H1 (cell line): ENCODE measurements at regions not wholly inside any gene's neighbourhood (a gene's known extent, or its start where the extent isn't known, plus 50 kb on each side); places are given as distances from the start of the nearest gene placed in this dataset.

Source experiments
- FOSL1 ChIP-seq: IDR thresholded peaks from 2 replicates; pipeline ENCODE4 v1.6.1; 2011; ENCODE audit warnings: mild to moderate bottlenecking, low read depth, low read length, moderate library complexity; ENCODE audit not compliant: insufficient read depth
- KDM1A ChIP-seq: fragments of 200-600, 300-600 bp; sonication (generic); IDR thresholded peaks from 2 replicates; pipeline ENCODE4 v1.7.1; 2016; ENCODE audit warnings: mild to moderate bottlenecking, low read length, borderline replicate concordance
- PHF8 ChIP-seq: fragments of 200-600 bp; sonication (generic); conservative IDR thresholded peaks from 2 replicates; pipeline ENCODE4 v1.7.1; 2012; ENCODE audit warnings: low read depth, mild to moderate bottlenecking, inconsistent platforms, low read length, moderate library complexity
- RFX5 ChIP-seq: IDR thresholded peaks from 2 replicates; pipeline ENCODE4 v1.6.1; 2011; ENCODE audit warnings: low read depth, low read length, improper control_type of control experiment, borderline replicate concordance
- SIN3A ChIP-seq, 2 experiments: IDR thresholded peaks in 1 of 2; conservative IDR thresholded peaks in 1 of 2; 2 replicates each; pipeline ENCODE4 v1.6.1; 2011 to 2012; ENCODE audit warnings: low read length in 2 of 2, improper control_type of control experiment in 1 of 2, low read depth in 1 of 2, mild to moderate bottlenecking in 1 of 2
- SIRT6 ChIP-seq: IDR thresholded peaks from one replicate; pipeline ENCODE4 v1.7.1; 2012; ENCODE audit warnings: low read length, inconsistent platforms
- TAF1 ChIP-seq: IDR thresholded peaks from 2 replicates; pipeline ENCODE4 v1.6.1; 2011; ENCODE audit warnings: mild to moderate bottlenecking, low read depth, low read length
- TBP ChIP-seq: IDR thresholded peaks from 2 replicates; pipeline ENCODE4 v1.6.1; 2011; ENCODE audit warnings: low read depth, low read length, improper control_type of control experiment
- TEAD4 ChIP-seq: IDR thresholded peaks from 2 replicates; pipeline ENCODE4 v1.6.1; 2012; ENCODE audit warnings: low read depth, low read length, inconsistent platforms, mixed read lengths

DNA sequence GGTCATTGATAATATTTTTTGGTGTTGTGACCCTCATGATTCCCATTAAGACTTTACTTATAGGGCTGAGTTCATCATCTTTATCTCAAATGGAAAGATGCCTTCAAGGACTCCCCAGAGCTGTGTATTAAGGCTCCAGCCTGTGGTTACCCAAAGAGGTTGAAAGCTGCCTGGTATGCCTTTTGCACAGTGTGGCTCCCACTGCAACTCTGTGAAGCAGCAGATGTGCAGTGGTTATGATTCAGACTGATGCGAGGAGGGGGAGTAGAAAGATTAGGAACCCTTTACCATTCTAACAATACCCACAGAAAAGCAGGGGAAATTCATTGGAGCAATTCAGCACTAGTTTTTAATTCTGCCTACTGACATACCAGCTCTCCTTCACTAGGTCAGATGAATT, 560.0 kb downstream of the INSC start (continued):
- TF ChIP-seq FOSL1 (no peak), PHF8 (no peak), SIN3A (conservative IDR thresholded peaks at IDR 0.05 in 1 of 2, IDR thresholded peaks at IDR 0.05 in 1 of 2; ENCODE audit: low read depth in 1 of 2, low read length in 2 of 2) (no peak), SIRT6 (no peak), KDM1A (no peak), TAF1 (no peak), RFX5 (no peak), TBP (no peak), TEAD4 (no peak)
